ENCODE measurements at regions not wholly inside any gene's neighbourhood (a gene's known extent, or its start where the extent isn't known, plus 50 kb on each side); places are given as distances from the start of the nearest gene placed in this dataset.

- TF ChIP-seq POLR2A (IDR thresholded peaks at IDR 0.05) (no peak), CTCF (IDR thresholded peaks at IDR 0.05) (no peak)
Measured at GRCh38 chr3:117476572-117476971, 767.0 kb downstream of the TUSC7 start.
